SK-N-SH (cell line): ENCODE measurements at regions not wholly inside any gene's neighbourhood (a gene's known extent, or its start where the extent isn't known, plus 50 kb on each side); places are given as distances from the start of the nearest gene placed in this dataset.
"Not testable (repeated sequence)": the region's sequence is repeated elsewhere in the genome, so short reads cannot be mapped to it uniquely, and the experiment has no call there.

Experiments used
- CTCF ChIA-PET: fragments of 300-600, 350-600 bp; formaldehyde crosslinking; extraction: SDS; loops from one replicate; lab custom pipeline; 2021; lab: Yijun Ruan, JAX
- POLR2A ChIA-PET: fragments of 350-600 bp; sonication (Branson Sonifier 250); formaldehyde crosslinking; extraction: SDS; loops from one replicate; lab custom pipeline; 2020; ENCODE audit warnings: antibody characterized with exemption, inconsistent platforms; lab: Yijun Ruan, JAX
- DNase-seq: peaks from one replicate; pipeline ENCODE4 v3.0.0; 2012
- H2AFZ ChIP-seq: fragments of 200-600 bp; sonication (generic); 2 replicates; pipeline ENCODE4 v1.8.1; 2016; ENCODE audit warnings: antibody characterized with exemption, mild to moderate bottlenecking, low read depth
- H3F3A ChIP-seq: fragments of 200-600 bp; sonication (generic); replicated peaks from 2 replicates; pipeline ENCODE3; 2016; ENCODE audit warnings: antibody characterized with exemption, mild to moderate bottlenecking; ENCODE audit not compliant: insufficient read depth
- H3K27ac ChIP-seq, 2 experiments: fragments of 200-500 bp in 1 of 2; fragments of 200-600 bp in 1 of 2; sonication (Bioruptor generic) in 1 of 2; sonication (generic), shearing (Covaris generic) in 1 of 2; 2 replicates each; pipeline versions ENCODE4 v1.5.1 to v1.6.1; 2014 to 2016; ENCODE audit warnings: low read depth in 2 of 2, inconsistent platforms in 1 of 2, low read length in 1 of 2, mild to moderate bottlenecking in 1 of 2, mixed read lengths in 1 of 2
- H3K27me3 ChIP-seq: fragments of 200-600 bp; sonication (generic), shearing (Covaris generic); 2 replicates; pipeline ENCODE4 v1.6.1; 2016; ENCODE audit warnings: mixed run types; ENCODE audit not compliant: insufficient read depth
- H3K36me3 ChIP-seq, 2 experiments: fragments of 200-500 bp in 1 of 2; fragments of 200-600 bp in 1 of 2; sonication (Bioruptor generic) in 1 of 2; sonication (generic) in 1 of 2; replicated peaks in 1 of 2; 2 replicates each; pipeline versions ENCODE3 to v1.5.1; 2014 to 2016; ENCODE audit warnings: low read length in 1 of 2, mild to moderate bottlenecking in 1 of 2; ENCODE audit not compliant: insufficient read depth in 2 of 2, control insufficient read depth in 1 of 2
- H3K4me1 ChIP-seq, 2 experiments: fragments of 200-500 bp in 1 of 2; fragments of 200-600 bp in 1 of 2; sonication (Bioruptor generic) in 1 of 2; sonication (generic), shearing (Covaris generic) in 1 of 2; 2 replicates each; pipeline versions ENCODE4 v1.5.1 to v1.6.1; 2014 to 2016; ENCODE audit warnings: low read depth in 1 of 2, low read length in 1 of 2, mixed run types in 1 of 2; ENCODE audit not compliant: insufficient read depth in 2 of 2, control insufficient read depth in 1 of 2
- H3K4me2 ChIP-seq: fragments of 200-600 bp; sonication (generic), shearing (Covaris generic); 2 replicates; pipeline ENCODE4 v1.6.1; 2017; ENCODE audit warnings: mixed run types
- H3K4me3 ChIP-seq, 2 experiments: fragments of 200-500 bp in 1 of 2; fragments of 200-600 bp in 1 of 2; sonication (Bioruptor generic) in 1 of 2; sonication (generic), shearing (Covaris generic) in 1 of 2; 2 replicates each; pipeline versions ENCODE4 v1.5.1 to v1.8.1; 2014 to 2016; ENCODE audit warnings: low read depth in 2 of 2, inconsistent platforms in 1 of 2, low read length in 1 of 2, mild to moderate bottlenecking in 1 of 2, mixed read lengths in 1 of 2, moderate library complexity in 1 of 2
- H3K79me2 ChIP-seq: fragments of 200-600 bp; sonication (generic); 2 replicates; pipeline ENCODE4 v1.8.1; 2017; ENCODE audit warnings: mild to moderate bottlenecking; ENCODE audit not compliant: insufficient read depth
- H3K9ac ChIP-seq: fragments of 200-600 bp; sonication (generic); 2 replicates; pipeline ENCODE4 v1.6.1; 2017; ENCODE audit warnings: mixed run types
- H3K9me2 ChIP-seq: fragments of 200-600 bp; sonication (generic); 2 replicates; pipeline ENCODE4 v1.6.1; 2017; ENCODE audit warnings: mixed run types
- H3K9me3 ChIP-seq: fragments of 200-600 bp; sonication (generic); 2 replicates; pipeline ENCODE4 v1.6.1; 2017; ENCODE audit warnings: mixed run types, mild to moderate bottlenecking, moderate library complexity
- H4K20me1 ChIP-seq: fragments of 200-600 bp; sonication (generic); 2 replicates; pipeline ENCODE4 v1.6.1; 2017; ENCODE audit warnings: mild to moderate bottlenecking, mixed run types; ENCODE audit not compliant: insufficient read depth
- CHD2 ChIP-seq: fragments of 150-350 bp; IDR thresholded peaks from 2 replicates; pipeline ENCODE4 v1.6.1; 2018; ENCODE audit warnings: low read length; ENCODE audit not compliant: partially characterized antibody
- ELF1 ChIP-seq: IDR thresholded peaks from 2 replicates; pipeline ENCODE4 v1.4.0; 2012
- FOXJ3 ChIP-seq: sonication (generic); formaldehyde crosslinking; IDR thresholded peaks from 2 replicates; pipeline ENCODE4 v1.5.1; 2020; ENCODE audit warnings: mild to moderate bottlenecking, missing genetic modification reagents
- FOXM1 ChIP-seq: IDR thresholded peaks from 2 replicates; pipeline ENCODE4 v1.4.0; 2012; ENCODE audit warnings: low read depth, mild to moderate bottlenecking
- JUND ChIP-seq: IDR thresholded peaks from 2 replicates; pipeline ENCODE4 v1.4.0; 2012
- MAX ChIP-seq: IDR thresholded peaks from 2 replicates; pipeline ENCODE4 v1.4.0; 2012; ENCODE audit warnings: low read depth
- MEF2A ChIP-seq: IDR thresholded peaks from 2 replicates; pipeline ENCODE4 v1.4.0; 2012; ENCODE audit warnings: low read depth, borderline replicate concordance
- MXI1 ChIP-seq: IDR thresholded peaks from 2 replicates; pipeline ENCODE4 v1.6.1; 2012; ENCODE audit warnings: mild to moderate bottlenecking, low read depth, low read length, improper control_type of control experiment
- NRF1 ChIP-seq: IDR thresholded peaks from 2 replicates; pipeline ENCODE4 v1.6.1; 2012; ENCODE audit warnings: low read depth, mild to moderate bottlenecking, low read length
- PBX3 ChIP-seq: IDR thresholded peaks from 2 replicates; pipeline ENCODE4; 2012
- RCOR1 ChIP-seq: fragments of 150-350 bp; IDR thresholded peaks from 2 replicates; pipeline ENCODE4 v1.6.1; 2017; ENCODE audit warnings: antibody characterized with exemption, low read length
- RXRA ChIP-seq: IDR thresholded peaks from 2 replicates; pipeline ENCODE4 v1.4.0; 2012; ENCODE audit warnings: low read depth, mild to moderate bottlenecking, borderline replicate concordance
- TAF1 ChIP-seq: IDR thresholded peaks from 2 replicates; pipeline ENCODE4 v1.6.1; 2012; ENCODE audit warnings: low read depth, mild to moderate bottlenecking, low read length, moderate library complexity, borderline replicate concordance
- USF1 ChIP-seq: IDR thresholded peaks from 2 replicates; pipeline ENCODE4 v1.4.0; 2012; ENCODE audit warnings: low read depth, borderline replicate concordance
- USF2 ChIP-seq: fragments of 150-350 bp; IDR thresholded peaks from 2 replicates; pipeline ENCODE4 v1.6.1; 2017; ENCODE audit warnings: antibody characterized with exemption, low read length, low read depth, borderline replicate concordance
- WGBS: methylation state at CpG from one replicate; pipeline ENCODE4 v1.1.6; 2017; ENCODE audit warnings: low lambda C conversion rate; 5-methylcytosine and 5-hydroxymethylcytosine counted together

- Histone ChIP-seq H3K79me2 (no peaks in the 10 kb centered on the region), H3F3A (no peaks in the 10 kb centered on the region), H3K4me1 (no peaks in the 10 kb centered on the region), H3K27me3 (no peaks in the 10 kb centered on the region), H4K20me1 (no peaks in the 10 kb centered on the region), H2AFZ (no peak overlapping the region; the same call in 1 of the 2 replicates), H3K36me3 (no peaks in the 10 kb centered on the region), H3K27ac (no peak overlapping the region), H3K4me2 (no peak overlapping the region), H3K9me2 (no peaks in the 10 kb centered on the region), H3K9me3 (no peaks in the 10 kb centered on the region), H3K9ac (no peak overlapping the region), H3K4me3 (no peak overlapping the region)
- TF ChIP-seq MXI1, result no peak
- no peak for TF ChIP-seq JUND
- no peak for TF ChIP-seq USF2
- TF ChIP-seq FOXJ3 (CRISPR knock-in tag), result no peak
- no peak for TF ChIP-seq TAF1
- DNase-seq, result no peak
- ChIA-PET POLR2A (no interaction called here), CTCF (no interaction called here)
- WGBS, result 16% methylated on average over 2 of the region's 2 CpGs
These were observed 384.9 kb downstream of the CENPW start for GRCh38 chr6:126724821-126725220.

- CTCF ChIA-PET, H3K9me3 ChIP-seq, DNase-seq, H3K9ac ChIP-seq, H3K4me3 ChIP-seq, H3K36me3 ChIP-seq, H3K79me2 ChIP-seq, H3K4me1 ChIP-seq, H3K27ac ChIP-seq, H3K4me2 ChIP-seq, H2AFZ ChIP-seq, H4K20me1 ChIP-seq, H3K9me2 ChIP-seq, H3K27me3 ChIP-seq, POLR2A ChIA-PET, H3F3A ChIP-seq: not testable (repeated sequence)
- 4% methylated on average over 7 of the region's 7 CpGs for WGBS
These were observed 386.5 kb downstream of the CENPW start for GRCh38 chr6:126726454-126726853.

- POLR2A ChIA-PET, result no interaction called here
- CTCF ChIA-PET, result interaction anchor here (0.7 kb wide), 1 partner anchor 10 kb away, joined by 3 read pairs; no protein-coding TSS in a partner anchor
These were observed 380.3 kb upstream of the RSPO3 start for GRCh38 chr6:126738146-126738545.

More at GRCh38 chr6:126738146-126738545, 380.3 kb upstream of the RSPO3 start:
- Histone ChIP-seq H3K27ac (no peak overlapping the region), H3K9ac (no peak overlapping the region), H3F3A (no peaks in the 10 kb centered on the region), H3K9me2 (no peaks in the 10 kb centered on the region), H3K9me3 (no peaks in the 10 kb centered on the region), H3K79me2 (no peaks in the 10 kb centered on the region)
- 21% methylated on average over 1 of the region's 1 CpG for WGBS
- TF ChIP-seq MAX (no peak), CHD2 (no peak), USF1 (no peak), MEF2A (no peak), TAF1 (no peak), NRF1 (no peak), USF2 (no peak), JUND (no peak), PBX3 (no peak), ELF1 (no peak), RCOR1 (no peak), RXRA (no peak), FOXM1 (no peak), MXI1 (no peak)
- TF ChIP-seq, all 33 proteins: peak for 0
- no peak for DNase-seq
- no peaks in the 10 kb centered on the region for H3K27me3 ChIP-seq
- no peak overlapping the region for H3K4me3 ChIP-seq
- no peaks in the 10 kb centered on the region for H3K4me1 ChIP-seq
- no peak overlapping the region for H2AFZ ChIP-seq
- H3K36me3 ChIP-seq, result no peaks in the 10 kb centered on the region
- H3K4me2 ChIP-seq, result no peak overlapping the region
- H4K20me1 ChIP-seq, result no peaks in the 10 kb centered on the region
